Coronary artery (tissue), 2 donors: ENCODE measurements at regions not wholly inside any gene's neighbourhood (a gene's known extent, or its start where the extent isn't known, plus 50 kb on each side); places are given as distances from the start of the nearest gene placed in this dataset.

ENCODE experiments used
- DNase-seq: peaks from one replicate; pipeline ENCODE4 v3.0.0-alpha.2; 2017; ENCODE audit warnings: low spot score
- H3K27ac ChIP-seq, 2 donors: fragments of 200-600 bp; sonication (generic); one replicate each; pipeline ENCODE4 v1.5.1; 2016 to 2019
- H3K4me3 ChIP-seq: fragments of 200-600 bp; sonication (generic); 2 replicates; pipeline ENCODE4 v1.5.1; 2016; ENCODE audit warnings: mild to moderate bottlenecking, moderate library complexity
- CTCF ChIP-seq: fragments of 200-600 bp; sonication (generic); IDR thresholded peaks from one replicate; pipeline ENCODE4 v1.5.1; 2019; ENCODE audit warnings: antibody characterized with exemption

GRCh38 chr2:6618201-6618600 is 247.5 kb downstream of the CMPK2 start:
- TF ChIP-seq CTCF, result no peak
- H3K4me3 ChIP-seq, result no peak overlapping the region
- DNase-seq, result no peak
- H3K27ac ChIP-seq, result no peak overlapping the region

- no peak for TF ChIP-seq CTCF
- Histone ChIP-seq H3K27ac (no peak overlapping the region), H3K4me3 (no peak overlapping the region)
- DNase-seq, result no peak
These were observed 242.0 kb downstream of the CMPK2 start for GRCh38 chr2:6623746-6624145.

GRCh38 chr2:6626401-6627012 is 239.2 kb downstream of the CMPK2 start:
- Histone ChIP-seq H3K27ac (no peak overlapping the region), H3K4me3 (no peak overlapping the region)
- DNase-seq, result no peak
- TF ChIP-seq CTCF, result no peak

GRCh38 chr2:6627316-6627715 is 238.4 kb downstream of the CMPK2 start:
- Histone ChIP-seq H3K4me3 (no peak overlapping the region), H3K27ac (no peak overlapping the region)
- TF ChIP-seq CTCF, result no peak
- no peak for DNase-seq

- no peak for TF ChIP-seq CTCF
- no peak overlapping the region for H3K27ac ChIP-seq
- DNase-seq, result no peak
- H3K4me3 ChIP-seq, result no peak overlapping the region
These were observed 235.5 kb downstream of the CMPK2 start for GRCh38 chr2:6630209-6630608.

GRCh38 chr2:6635296-6635695 is 230.4 kb downstream of the CMPK2 start:
- DNase-seq, result no peak
- H3K4me3 ChIP-seq, result no peak overlapping the region
- TF ChIP-seq CTCF, result no peak
- no peak overlapping the region for H3K27ac ChIP-seq

GRCh38 chr2:6637330-6637729 is 228.4 kb downstream of the CMPK2 start:
- no peak for DNase-seq
- no peak for TF ChIP-seq CTCF
- Histone ChIP-seq H3K4me3 (no peak overlapping the region), H3K27ac (no peak overlapping the region)
